MM.1S (cell line): ENCODE measurements at regions not wholly inside any gene's neighbourhood (a gene's known extent, or its start where the extent isn't known, plus 50 kb on each side); places are given as distances from the start of the nearest gene placed in this dataset.
"Not testable (repeated sequence)": the region's sequence is repeated elsewhere in the genome, so short reads cannot be mapped to it uniquely, and the experiment has no call there.

Experiments
- DNase-seq: peaks from one replicate; pipeline ENCODE4 v3.0.0-alpha.2; 2015
- H2AFZ ChIP-seq: fragments of 300-600 bp; sonication (generic); 2 replicates; pipeline ENCODE4 v1.6.0; 2016; ENCODE audit warnings: antibody characterized with exemption, low read length
- H3F3A ChIP-seq: fragments of 300-600 bp; sonication (generic); 2 replicates; pipeline ENCODE4 v1.6.1; 2016; ENCODE audit warnings: mild to moderate bottlenecking, antibody characterized with exemption, low read length, moderate library complexity, mixed read lengths; ENCODE audit not compliant: insufficient read depth
- H3K27ac ChIP-seq: fragments of 300-600 bp; sonication (generic); 2 replicates; pipeline ENCODE4 v1.5.1; 2016; ENCODE audit warnings: mild to moderate bottlenecking, low read length
- H3K27me3 ChIP-seq: fragments of 300-600 bp; sonication (generic); replicated peaks from 2 replicates; pipeline ENCODE4 v1.6.0; 2016; ENCODE audit warnings: low read length; ENCODE audit not compliant: insufficient read depth
- H3K36me3 ChIP-seq: fragments of 300-600 bp; sonication (generic); replicated peaks from 2 replicates; pipeline ENCODE4 v1.6.1; 2016; ENCODE audit warnings: mild to moderate bottlenecking, low read length, mixed read lengths; ENCODE audit not compliant: insufficient read depth
- H3K4me1 ChIP-seq: fragments of 300-600 bp; sonication (generic); 2 replicates; pipeline ENCODE4 v1.6.1; 2016; ENCODE audit warnings: low read length, mixed read lengths
- H3K4me2 ChIP-seq: fragments of 300-600 bp; sonication (generic); 2 replicates; pipeline ENCODE4 v1.6.0; 2016; ENCODE audit warnings: low read depth, low read length
- H3K4me3 ChIP-seq: fragments of 300-600 bp; sonication (generic); 2 replicates; pipeline ENCODE4 v1.5.1; 2016; ENCODE audit warnings: low read length, mixed read lengths
- H3K79me2 ChIP-seq: fragments of 300-600 bp; sonication (generic); 2 replicates; pipeline ENCODE4 v1.6.1; 2016; ENCODE audit warnings: mixed run types, low read length, mixed read lengths
- H3K9ac ChIP-seq: fragments of 300-600 bp; sonication (generic); 2 replicates; pipeline ENCODE4 v1.6.1; 2016; ENCODE audit warnings: low read length, mixed read lengths
- H3K9me2 ChIP-seq: fragments of 300-600 bp; sonication (generic); replicated peaks from 2 replicates; pipeline ENCODE4 v1.6.1; 2016; ENCODE audit warnings: mild to moderate bottlenecking, low read length, mixed read lengths; ENCODE audit not compliant: insufficient read depth
- H3K9me3 ChIP-seq: fragments of 300-600 bp; sonication (generic); replicated peaks from 2 replicates; pipeline ENCODE4 v1.6.1; 2016; ENCODE audit warnings: mild to moderate bottlenecking, low read length, mixed read lengths; ENCODE audit not compliant: insufficient read depth
- H4K20me1 ChIP-seq: fragments of 300-600 bp; sonication (generic); 2 replicates; pipeline ENCODE4 v1.6.1; 2016; ENCODE audit warnings: mild to moderate bottlenecking, low read length, moderate library complexity, mixed read lengths; ENCODE audit not compliant: insufficient read depth
- EZH2 ChIP-seq: fragments of 300-600 bp; sonication (generic); optimal IDR thresholded peaks from 2 replicates; pipeline ENCODE3; 2017; ENCODE audit warnings: low read depth, mild to moderate bottlenecking, antibody characterized with exemption, low read length, mixed read lengths
- EZH2phosphoT487 ChIP-seq: fragments of 300-600 bp; sonication (generic); IDR thresholded peaks from 2 replicates; pipeline ENCODE4 v1.6.1; 2018; ENCODE audit warnings: antibody characterized with exemption, low read length
- TF ChIP-seq, protein P1 (sequence below): fragments of 300-600 bp; sonication (generic); IDR thresholded peaks from 2 replicates; pipeline ENCODE4 v1.5.1; 2016; ENCODE audit warnings: antibody characterized with exemption, low read length, mixed read lengths

DNA sequence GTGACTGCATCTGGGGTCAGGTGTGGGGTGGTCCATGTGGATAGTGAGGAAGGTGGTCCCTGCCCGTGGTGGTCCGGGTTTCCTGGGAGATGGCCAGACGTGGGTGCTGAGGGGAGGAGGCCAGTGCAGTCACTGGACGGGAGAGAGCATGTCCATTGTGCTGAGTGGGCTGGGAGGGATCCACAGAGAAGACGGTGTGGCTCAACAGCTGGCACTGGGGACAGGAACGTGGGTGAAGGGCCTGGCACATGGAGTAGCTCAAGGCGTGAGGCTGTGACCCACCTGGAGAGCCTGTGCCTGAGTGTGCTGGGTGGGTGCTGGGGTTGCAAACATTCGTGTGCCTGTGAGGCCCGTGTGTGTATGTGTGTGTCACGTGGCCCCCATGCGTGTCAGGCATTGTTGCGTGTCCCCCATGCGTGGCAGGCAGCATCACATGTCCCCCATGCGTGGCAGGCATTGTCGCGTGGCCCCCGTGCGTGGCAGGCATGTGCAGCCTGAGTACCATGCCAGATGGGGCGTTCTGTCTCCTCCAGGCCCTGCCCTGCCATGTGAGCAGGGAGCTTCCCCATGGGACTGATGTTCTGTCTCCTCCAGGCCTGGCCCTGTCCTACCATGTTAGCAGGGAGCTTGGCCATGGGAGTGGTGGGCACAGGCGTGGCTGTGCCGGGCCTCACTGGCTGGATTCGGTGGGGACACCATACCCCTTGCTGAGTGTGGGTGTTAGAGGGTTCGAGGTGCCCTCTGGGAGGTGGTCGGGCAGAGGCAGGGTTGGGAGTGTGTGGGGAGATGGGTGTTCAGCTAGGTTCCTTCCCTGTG lies 89.8 kb downstream of the TMEM121 start:
- H3K9me3 ChIP-seq, H3K36me3 ChIP-seq, H3K79me2 ChIP-seq, H4K20me1 ChIP-seq, H3K9me2 ChIP-seq, DNase-seq, H3K27ac ChIP-seq, H3K4me3 ChIP-seq, H3F3A ChIP-seq, H2AFZ ChIP-seq, H3K9ac ChIP-seq, H3K4me2 ChIP-seq, H3K4me1 ChIP-seq: not testable (repeated sequence)
- peaks cover 18% of the 10 kb centered on the region for H3K27me3 ChIP-seq

DNA sequence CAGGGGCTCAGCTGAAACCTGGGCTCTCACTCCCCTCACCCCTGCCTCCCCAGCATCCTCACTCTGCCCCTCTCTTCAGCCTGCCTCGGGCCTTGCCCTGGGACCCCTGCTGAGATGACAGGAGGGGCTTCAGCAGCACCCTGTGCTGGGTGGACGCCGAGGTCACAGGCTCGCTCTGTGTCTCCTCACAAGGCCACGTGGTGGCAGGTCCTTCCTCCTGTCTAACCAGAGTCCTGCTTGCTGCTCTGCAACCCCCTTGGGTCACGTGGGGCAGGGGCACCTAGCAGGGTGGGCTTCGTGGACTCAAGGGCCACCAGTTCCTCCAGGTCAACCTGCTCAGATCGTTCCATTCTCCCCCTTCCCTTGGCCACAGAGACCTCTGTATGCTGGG lies 90.4 kb downstream of the TMEM121 start:
- no peak overlapping the region for H3K4me3 ChIP-seq
- H3K4me2 ChIP-seq: no peak overlapping the region
- DNase-seq: no peak
- no peaks in the 10 kb centered on the region for H3K79me2 ChIP-seq
- H3K27ac ChIP-seq: no peak overlapping the region
- TF ChIP-seq, protein P1, sequence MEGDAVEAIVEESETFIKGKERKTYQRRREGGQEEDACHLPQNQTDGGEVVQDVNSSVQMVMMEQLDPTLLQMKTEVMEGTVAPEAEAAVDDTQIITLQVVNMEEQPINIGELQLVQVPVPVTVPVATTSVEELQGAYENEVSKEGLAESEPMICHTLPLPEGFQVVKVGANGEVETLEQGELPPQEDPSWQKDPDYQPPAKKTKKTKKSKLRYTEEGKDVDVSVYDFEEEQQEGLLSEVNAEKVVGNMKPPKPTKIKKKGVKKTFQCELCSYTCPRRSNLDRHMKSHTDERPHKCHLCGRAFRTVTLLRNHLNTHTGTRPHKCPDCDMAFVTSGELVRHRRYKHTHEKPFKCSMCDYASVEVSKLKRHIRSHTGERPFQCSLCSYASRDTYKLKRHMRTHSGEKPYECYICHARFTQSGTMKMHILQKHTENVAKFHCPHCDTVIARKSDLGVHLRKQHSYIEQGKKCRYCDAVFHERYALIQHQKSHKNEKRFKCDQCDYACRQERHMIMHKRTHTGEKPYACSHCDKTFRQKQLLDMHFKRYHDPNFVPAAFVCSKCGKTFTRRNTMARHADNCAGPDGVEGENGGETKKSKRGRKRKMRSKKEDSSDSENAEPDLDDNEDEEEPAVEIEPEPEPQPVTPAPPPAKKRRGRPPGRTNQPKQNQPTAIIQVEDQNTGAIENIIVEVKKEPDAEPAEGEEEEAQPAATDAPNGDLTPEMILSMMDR: no peak
- TF ChIP-seq EZH2phosphoT487 (no peak), EZH2 (no peak)
- H3K9ac ChIP-seq: no peak overlapping the region
- no peak overlapping the region for H2AFZ ChIP-seq
- no peaks in the 10 kb centered on the region for H3K9me3 ChIP-seq
- H3F3A ChIP-seq: no peaks in the 10 kb centered on the region
- H3K4me1 ChIP-seq: no peaks in the 10 kb centered on the region
- peaks cover 18% of the 10 kb centered on the region for H3K27me3 ChIP-seq
- H3K9me2 ChIP-seq: no peaks in the 10 kb centered on the region
- no peaks in the 10 kb centered on the region for H4K20me1 ChIP-seq
- H3K36me3 ChIP-seq: no peaks in the 10 kb centered on the region

DNA sequence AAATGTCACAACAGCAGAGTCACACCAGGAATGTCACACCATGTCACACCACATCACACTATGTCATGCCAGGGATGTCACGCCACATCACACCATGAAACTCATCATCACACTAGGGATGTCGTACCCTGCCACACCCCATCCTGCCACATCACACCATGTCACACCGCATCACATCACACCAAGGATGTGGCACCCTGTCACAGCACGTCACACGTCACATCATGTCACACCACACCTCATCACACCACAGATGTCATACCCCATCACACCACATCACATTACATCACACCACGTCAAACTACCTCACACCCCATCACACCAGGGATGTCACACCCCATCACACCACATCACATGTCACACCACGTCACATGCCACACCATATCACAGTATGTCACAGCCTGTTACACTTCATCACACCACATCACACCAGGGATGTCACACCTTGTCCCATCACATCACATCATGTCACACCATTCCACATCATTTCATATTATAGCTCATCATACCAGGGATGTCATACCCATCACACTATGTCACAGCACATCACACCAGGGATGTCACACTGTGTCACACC lies 90.9 kb downstream of the TMEM121 start:
- Histone ChIP-seq H3K27ac (no peak overlapping the region), H2AFZ (no peak overlapping the region), H3K4me2 (no peak overlapping the region), H3K9ac (no peak overlapping the region), H3K9me2 (no peaks in the 10 kb centered on the region), H3K79me2 (no peaks in the 10 kb centered on the region), H3K9me3 (no peaks in the 10 kb centered on the region), H3K36me3 (no peaks in the 10 kb centered on the region), H3K4me3 (no peak overlapping the region), H3F3A (no peaks in the 10 kb centered on the region), H3K4me1 (no peaks in the 10 kb centered on the region), H4K20me1 (no peaks in the 10 kb centered on the region), H3K27me3 (peaks cover 18% of the 10 kb centered on the region)
- no peak for DNase-seq
- TF ChIP-seq EZH2phosphoT487: no peak
- TF ChIP-seq, protein P1: no peak
- TF ChIP-seq EZH2: no peak

GRCh38 chr14:105617805-105618204 lies 91.4 kb downstream of the TMEM121 start:
- not testable (repeated sequence) for H3K79me2 ChIP-seq, H3K9me2 ChIP-seq, DNase-seq, H3K9ac ChIP-seq, H3K36me3 ChIP-seq, H3F3A ChIP-seq, H4K20me1 ChIP-seq, H3K4me1 ChIP-seq, H3K4me2 ChIP-seq, H2AFZ ChIP-seq, H3K4me3 ChIP-seq, H3K9me3 ChIP-seq, H3K27ac ChIP-seq
- peaks cover 21% of the 10 kb centered on the region for H3K27me3 ChIP-seq

DNA sequence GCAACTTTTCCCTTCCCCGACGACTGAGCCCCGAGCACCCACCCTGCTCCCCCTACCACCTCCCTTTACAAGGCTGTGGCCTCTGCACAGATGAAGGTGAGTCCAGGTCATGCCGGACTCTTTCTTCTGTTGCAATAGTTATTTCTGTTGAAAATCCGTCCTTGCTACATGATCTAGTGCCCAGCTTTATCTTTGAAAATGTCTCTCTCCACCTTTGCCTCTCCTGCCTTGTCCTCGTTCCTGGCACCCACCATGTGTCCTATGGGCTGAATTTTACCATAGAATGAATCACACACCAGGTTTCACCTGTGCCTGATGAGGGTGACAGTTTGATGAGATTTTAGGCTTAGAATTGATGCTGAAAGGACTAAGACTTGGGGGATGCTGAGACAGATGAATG lies 92.9 kb downstream of the TMEM121 start:
- H3K27me3 ChIP-seq: peaks cover 21% of the 10 kb centered on the region
- not testable (repeated sequence) for H3K4me2 ChIP-seq, H4K20me1 ChIP-seq, DNase-seq, H3K4me3 ChIP-seq, H3K9me2 ChIP-seq, H3K36me3 ChIP-seq, H3K4me1 ChIP-seq, H3K79me2 ChIP-seq, H3K9ac ChIP-seq, H3K9me3 ChIP-seq, H3K27ac ChIP-seq, H3F3A ChIP-seq, H2AFZ ChIP-seq

DNA sequence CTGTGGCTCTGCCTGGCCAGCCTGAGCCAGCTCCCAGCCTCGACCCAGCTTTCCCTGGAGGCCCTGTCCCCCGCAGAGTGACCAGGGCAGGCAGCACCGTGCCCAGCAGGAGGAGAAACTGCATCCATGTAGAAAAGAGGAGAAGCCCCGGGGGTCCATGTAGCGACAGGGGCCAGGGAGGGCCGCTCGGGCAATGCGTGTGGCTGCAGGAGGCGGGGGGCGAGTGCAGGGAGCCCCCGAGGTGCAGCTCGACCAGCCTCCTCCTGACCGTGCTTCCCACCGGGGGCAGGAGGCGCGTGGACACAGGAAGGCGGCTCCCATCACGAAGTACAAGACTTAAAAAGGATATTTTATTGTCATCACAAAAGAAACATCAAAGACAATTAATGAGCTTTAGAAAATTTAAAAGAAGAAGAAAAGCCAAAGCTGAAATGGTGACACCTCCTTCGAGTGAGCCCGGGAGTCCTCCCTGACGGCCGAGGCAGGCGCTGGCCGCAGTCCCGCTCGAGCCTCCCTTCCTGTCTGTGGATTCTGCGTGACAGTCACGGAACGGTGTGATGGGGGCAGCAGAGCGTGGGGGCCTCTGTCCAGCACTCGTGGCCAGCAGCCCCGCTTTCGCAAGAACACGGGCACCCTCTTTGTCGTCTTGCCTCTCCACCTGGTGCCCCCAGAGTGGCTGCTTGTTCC lies 93.9 kb downstream of the TMEM121 start:
- H2AFZ ChIP-seq, H3K9me3 ChIP-seq: not testable (repeated sequence)
- peaks cover 21% of the 10 kb centered on the region for H3K27me3 ChIP-seq

More for the DNA sequence above, 93.9 kb downstream of the TMEM121 start:
- H3K27ac ChIP-seq, H3F3A ChIP-seq, H3K9ac ChIP-seq, H4K20me1 ChIP-seq, H3K4me3 ChIP-seq, DNase-seq, H3K36me3 ChIP-seq, H3K9me2 ChIP-seq, H3K4me2 ChIP-seq, H3K4me1 ChIP-seq, H3K79me2 ChIP-seq: not testable (repeated sequence)
